Loucy (cell line): ENCODE measurements at regions not wholly inside any gene's neighbourhood (a gene's known extent, or its start where the extent isn't known, plus 50 kb on each side); places are given as distances from the start of the nearest gene placed in this dataset.

Experiments used
- H2AFZ ChIP-seq: fragments of 200-600 bp; sonication (generic); 2 replicates; pipeline ENCODE4 v1.6.0; 2016; ENCODE audit warnings: antibody characterized with exemption, mild to moderate bottlenecking, low read length, moderate library complexity
- H3F3A ChIP-seq: fragments of 200-600 bp; 2 replicates; pipeline ENCODE4 v1.6.0; 2016; ENCODE audit warnings: antibody characterized with exemption, low read depth, mild to moderate bottlenecking
- H3K27me3 ChIP-seq: fragments of 200-600 bp; sonication (generic); 2 replicates; pipeline ENCODE4 v1.6.1; 2014; ENCODE audit warnings: low read length, mild to moderate bottlenecking; ENCODE audit not compliant: insufficient read depth, poor library complexity, severe bottlenecking
- H3K36me3 ChIP-seq: fragments of 200-600 bp; sonication (generic); 2 replicates; pipeline ENCODE4 v1.6.1; 2016; ENCODE audit warnings: low read length; ENCODE audit not compliant: insufficient read depth
- H3K4me1 ChIP-seq: fragments of 200-600 bp; sonication (generic); 2 replicates; pipeline ENCODE4 v1.5.1; 2014; ENCODE audit warnings: low read length, mild to moderate bottlenecking; ENCODE audit not compliant: insufficient read depth, poor library complexity, severe bottlenecking
- H3K4me2 ChIP-seq: fragments of 200-600 bp; sonication (generic); 2 replicates; pipeline ENCODE4 v1.6.0; 2014; ENCODE audit warnings: antibody characterized with exemption, low read length, low read depth, mild to moderate bottlenecking; ENCODE audit not compliant: poor library complexity, severe bottlenecking
- H3K4me3 ChIP-seq: fragments of 200-600 bp; sonication (generic); 2 replicates; pipeline ENCODE4 v1.5.1; 2014; ENCODE audit warnings: low read length, mild to moderate bottlenecking, mixed read lengths; ENCODE audit not compliant: poor library complexity, severe bottlenecking
- H3K79me2 ChIP-seq: fragments of 200-600 bp; sonication (generic); 2 replicates; pipeline ENCODE4 v1.6.1; 2014; ENCODE audit warnings: low read length; ENCODE audit not compliant: insufficient read depth
- H3K9ac ChIP-seq: fragments of 200-600 bp; sonication (generic); 2 replicates; pipeline ENCODE4 v1.6.0; 2014; ENCODE audit warnings: mild to moderate bottlenecking, low read depth, low read length, moderate library complexity; ENCODE audit not compliant: poor library complexity, severe bottlenecking
- H3K9me2 ChIP-seq: fragments of 200-600 bp; sonication (generic); replicated peaks from 2 replicates; pipeline ENCODE4 v1.6.1; 2016; ENCODE audit warnings: low read depth, low read length, mixed read lengths
- H3K9me3 ChIP-seq: fragments of 200-600 bp; sonication (generic); 2 replicates; pipeline ENCODE4 v1.6.1; 2014; ENCODE audit warnings: mild to moderate bottlenecking, antibody characterized with exemption, low read length, low read depth; ENCODE audit not compliant: insufficient read depth
- H4K20me1 ChIP-seq: fragments of 200-600 bp; sonication (generic); 2 replicates; pipeline ENCODE4 v1.6.0; 2014; ENCODE audit warnings: antibody characterized with exemption, low read length, mild to moderate bottlenecking; ENCODE audit not compliant: insufficient read depth, poor library complexity, severe bottlenecking
- CTCF ChIP-seq: fragments of 200-600 bp; sonication (generic); conservative IDR thresholded peaks from 2 replicates; pipeline ENCODE4 v1.5.1; 2014; ENCODE audit warnings: mild to moderate bottlenecking, antibody characterized with exemption, low read length
- EZH2phosphoT487 ChIP-seq: fragments of 200-600 bp; IDR thresholded peaks from 2 replicates; pipeline ENCODE4 v1.6.1; 2018; ENCODE audit warnings: antibody characterized with exemption, mild to moderate bottlenecking, moderate library complexity, borderline replicate concordance

- H3K4me3 ChIP-seq = no peak overlapping the region
- H3K4me2 ChIP-seq = no peak overlapping the region
- H3K79me2 ChIP-seq = no peaks in the 10 kb centered on the region
- no peaks in the 10 kb centered on the region for H3K9me2 ChIP-seq
- H3K4me1 ChIP-seq = no peaks in the 10 kb centered on the region
- H2AFZ ChIP-seq = no peak overlapping the region
- H4K20me1 ChIP-seq = no peaks in the 10 kb centered on the region
- no peaks in the 10 kb centered on the region for H3F3A ChIP-seq
- no peaks in the 10 kb centered on the region for H3K27me3 ChIP-seq
- TF ChIP-seq CTCF = no peak
- TF ChIP-seq EZH2phosphoT487 = no peak
- H3K9ac ChIP-seq = no peak overlapping the region
- H3K36me3 ChIP-seq = no peaks in the 10 kb centered on the region
- no peaks in the 10 kb centered on the region; the same call in 1 of the 2 replicates for H3K9me3 ChIP-seq
These were observed 245.6 kb upstream of the SALL3 start for GRCh38 chr18:78733762-78734613.

- no peaks in the 10 kb centered on the region for H3K4me1 ChIP-seq
- H3F3A ChIP-seq = no peaks in the 10 kb centered on the region
- no peak for TF ChIP-seq CTCF
- no peak for TF ChIP-seq EZH2phosphoT487
- no peaks in the 10 kb centered on the region for H3K9me2 ChIP-seq
- no peaks in the 10 kb centered on the region for H3K27me3 ChIP-seq
- H4K20me1 ChIP-seq = no peaks in the 10 kb centered on the region
- no peak overlapping the region for H3K9ac ChIP-seq
- no peak overlapping the region for H3K4me2 ChIP-seq
- no peaks in the 10 kb centered on the region for H3K36me3 ChIP-seq
- H3K9me3 ChIP-seq = no peaks in the 10 kb centered on the region; the same call in 1 of the 2 replicates
- H3K79me2 ChIP-seq = no peaks in the 10 kb centered on the region
- H3K4me3 ChIP-seq = no peak overlapping the region
- H2AFZ ChIP-seq = no peak overlapping the region
These were observed 245.0 kb upstream of the SALL3 start for GRCh38 chr18:78734614-78734945.

- Histone ChIP-seq H3K4me3 (no peak overlapping the region), H3K4me1 (no peaks in the 10 kb centered on the region), H3K9ac (no peak overlapping the region), H3K36me3 (no peaks in the 10 kb centered on the region), H4K20me1 (no peaks in the 10 kb centered on the region), H3F3A (no peaks in the 10 kb centered on the region), H3K79me2 (no peaks in the 10 kb centered on the region), H2AFZ (no peak overlapping the region), H3K27me3 (no peaks in the 10 kb centered on the region), H3K4me2 (no peak overlapping the region), H3K9me2 (no peaks in the 10 kb centered on the region), H3K9me3 (no peaks in the 10 kb centered on the region; the same call in 1 of the 2 replicates)
- TF ChIP-seq EZH2phosphoT487 (no peak), CTCF (no peak)
These were observed 244.2 kb upstream of the SALL3 start for GRCh38 chr18:78735131-78736014.
